ENCODE measurements at regions not wholly inside any gene's neighbourhood (a gene's known extent, or its start where the extent isn't known, plus 50 kb on each side); places are given as distances from the start of the nearest gene placed in this dataset.
"Not testable (repeated sequence)": the region's sequence is repeated elsewhere in the genome, so short reads cannot be mapped to it uniquely, and the experiment has no call there.

DNA sequence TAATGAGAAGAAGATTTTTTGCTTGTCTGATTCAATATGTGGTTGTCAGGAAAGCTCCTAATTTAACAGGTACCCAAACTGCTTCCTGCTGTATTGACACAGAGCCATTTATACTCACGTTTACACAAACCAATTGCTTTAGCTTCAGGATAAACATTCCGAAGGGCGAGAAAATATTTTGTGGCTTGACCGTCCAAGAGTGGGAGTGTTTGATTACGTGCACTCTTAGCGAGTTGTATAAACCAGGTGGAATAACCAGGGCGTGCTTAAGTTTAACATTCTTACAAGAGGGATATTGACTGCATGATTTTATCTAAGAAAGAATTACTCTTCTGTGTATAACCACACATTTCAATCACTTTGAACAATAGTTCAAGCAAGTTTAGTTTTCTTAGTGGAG, 278.7 kb upstream of the TYRP1 start:
- DNase-seq (ENCODE audit: low read depth) = no peak
- TF ChIP-seq, protein P1, sequence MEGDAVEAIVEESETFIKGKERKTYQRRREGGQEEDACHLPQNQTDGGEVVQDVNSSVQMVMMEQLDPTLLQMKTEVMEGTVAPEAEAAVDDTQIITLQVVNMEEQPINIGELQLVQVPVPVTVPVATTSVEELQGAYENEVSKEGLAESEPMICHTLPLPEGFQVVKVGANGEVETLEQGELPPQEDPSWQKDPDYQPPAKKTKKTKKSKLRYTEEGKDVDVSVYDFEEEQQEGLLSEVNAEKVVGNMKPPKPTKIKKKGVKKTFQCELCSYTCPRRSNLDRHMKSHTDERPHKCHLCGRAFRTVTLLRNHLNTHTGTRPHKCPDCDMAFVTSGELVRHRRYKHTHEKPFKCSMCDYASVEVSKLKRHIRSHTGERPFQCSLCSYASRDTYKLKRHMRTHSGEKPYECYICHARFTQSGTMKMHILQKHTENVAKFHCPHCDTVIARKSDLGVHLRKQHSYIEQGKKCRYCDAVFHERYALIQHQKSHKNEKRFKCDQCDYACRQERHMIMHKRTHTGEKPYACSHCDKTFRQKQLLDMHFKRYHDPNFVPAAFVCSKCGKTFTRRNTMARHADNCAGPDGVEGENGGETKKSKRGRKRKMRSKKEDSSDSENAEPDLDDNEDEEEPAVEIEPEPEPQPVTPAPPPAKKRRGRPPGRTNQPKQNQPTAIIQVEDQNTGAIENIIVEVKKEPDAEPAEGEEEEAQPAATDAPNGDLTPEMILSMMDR (IDR thresholded peaks at IDR 0.05; ENCODE audit: control insufficient read depth, insufficient read depth, low read depth, low read length, missing control alignments) = no peak
- H3K4me3 ChIP-seq (ENCODE audit: control insufficient read depth, low read depth, low read length) = no peak overlapping the region

DNA sequence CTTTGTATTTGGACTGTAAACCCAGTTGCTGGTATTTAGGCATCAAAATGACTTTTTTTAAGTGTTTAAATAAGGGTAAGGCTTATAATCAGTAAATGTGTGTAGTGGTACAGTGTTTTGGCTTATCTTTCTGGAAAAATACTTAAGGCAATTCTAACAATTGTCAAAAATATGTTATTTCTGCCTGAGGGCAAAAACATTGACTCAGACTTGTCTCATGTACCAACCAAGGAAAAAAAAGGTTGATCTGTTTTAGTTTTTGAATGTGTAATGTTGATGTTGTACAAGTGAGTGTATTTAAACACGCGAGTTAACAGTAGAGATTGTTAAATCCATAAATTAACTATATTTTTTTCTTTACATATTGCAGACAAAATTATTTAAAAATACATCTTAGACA, 277.8 kb upstream of the TYRP1 start:
- TF ChIP-seq, protein P1 (IDR thresholded peaks at IDR 0.05; ENCODE audit: control insufficient read depth, insufficient read depth, low read depth, low read length, missing control alignments) = no peak
- H3K4me3 ChIP-seq (ENCODE audit: control insufficient read depth, low read depth, low read length) = no peak overlapping the region
- no peak for DNase-seq (ENCODE audit: low read depth)

DNA sequence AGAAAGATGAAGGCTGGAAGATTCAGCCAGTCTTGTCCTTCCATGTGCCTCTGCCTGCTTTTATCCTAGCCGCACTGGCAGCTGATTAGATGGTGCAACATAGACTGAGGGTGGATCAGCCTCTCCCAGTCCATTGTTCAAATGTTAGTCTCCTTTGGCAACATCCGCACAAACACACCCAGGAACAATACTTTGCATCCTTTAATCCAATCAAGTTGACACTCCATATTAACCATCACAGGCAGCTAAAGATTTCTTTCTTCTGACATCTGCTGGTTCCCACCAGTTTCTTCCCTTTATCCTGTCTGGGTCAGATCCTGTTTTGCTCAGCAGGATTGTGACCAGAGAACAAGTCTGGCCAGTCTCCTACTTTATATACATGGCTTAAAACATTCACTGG, 276.5 kb upstream of the TYRP1 start:
- no peak overlapping the region for H3K4me3 ChIP-seq (ENCODE audit: control insufficient read depth, low read depth, low read length)
- TF ChIP-seq, protein P1 (IDR thresholded peaks at IDR 0.05; ENCODE audit: control insufficient read depth, insufficient read depth, low read depth, low read length, missing control alignments) = no peak
- DNase-seq (ENCODE audit: low read depth) = no peak

DNA sequence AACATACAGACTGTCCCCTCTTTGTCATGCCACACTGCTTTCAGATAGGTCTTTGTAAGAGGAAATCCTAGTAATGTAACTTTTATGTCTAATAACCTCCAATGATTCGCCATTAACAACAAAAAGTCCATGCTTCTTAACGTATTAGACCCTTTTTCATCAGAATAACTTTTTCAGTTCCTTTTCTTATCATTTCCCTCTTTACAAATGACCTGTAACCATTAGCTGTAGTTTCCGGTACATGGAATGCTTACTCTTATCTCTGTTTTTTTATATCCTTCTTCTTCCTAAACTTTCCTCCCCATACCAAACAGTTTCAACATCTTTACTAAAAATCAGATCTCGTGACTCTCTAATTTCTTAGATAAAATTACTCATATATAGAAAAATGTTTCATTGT, 268.9 kb upstream of the TYRP1 start:
- no peak for DNase-seq (ENCODE audit: low read depth)
- H3K4me3 ChIP-seq (ENCODE audit: control insufficient read depth, low read depth, low read length) = no peak overlapping the region
- TF ChIP-seq, protein P1 (IDR thresholded peaks at IDR 0.05; ENCODE audit: control insufficient read depth, insufficient read depth, low read depth, low read length, missing control alignments) = no peak

DNA sequence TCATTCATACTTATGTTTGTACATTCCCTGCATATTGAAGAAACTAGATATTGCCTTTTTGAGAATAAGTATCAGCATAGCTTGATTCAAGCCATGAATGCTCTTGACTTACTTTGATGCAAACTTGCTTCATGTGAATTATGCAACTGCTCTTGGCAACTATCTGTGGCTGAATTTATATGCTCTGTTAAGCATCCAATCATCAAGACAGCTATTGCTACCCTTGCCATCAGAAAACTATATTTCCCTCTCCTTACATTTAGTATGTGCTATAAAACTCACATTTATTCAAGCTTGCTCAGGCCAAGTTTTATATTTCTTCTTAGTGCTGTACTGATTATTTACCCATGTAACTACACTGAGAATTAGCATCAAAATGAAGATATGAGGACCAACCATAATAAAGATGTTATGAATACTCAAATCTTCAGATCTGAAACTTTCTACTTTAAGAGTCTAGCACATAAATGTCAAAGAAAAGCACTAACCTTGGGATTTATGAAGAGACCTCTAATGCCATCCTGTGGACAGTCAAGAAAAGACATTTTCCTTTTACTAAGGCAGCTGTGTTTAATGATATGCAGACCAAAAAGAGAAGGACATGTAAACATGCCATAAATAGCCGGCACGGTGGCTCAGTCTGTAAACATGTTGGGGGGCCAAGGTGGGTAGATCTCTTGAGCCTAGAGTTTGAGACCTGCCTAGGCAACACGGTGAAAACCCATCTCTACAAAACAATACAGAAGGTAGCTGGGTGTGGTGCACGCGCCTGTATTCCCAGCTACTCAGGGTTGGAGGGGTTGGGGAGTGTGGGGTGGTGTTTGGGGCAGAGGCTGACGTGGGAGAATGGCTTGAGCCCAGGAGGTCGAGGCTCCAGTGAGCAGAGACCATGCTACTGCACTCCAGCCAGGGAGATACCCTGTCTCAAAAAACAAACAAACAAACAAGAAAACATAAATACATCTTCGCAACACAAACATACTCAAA, 267.0 kb upstream of the TYRP1 start:
- no peak for DNase-seq (ENCODE audit: low read depth)
- TF ChIP-seq, protein P1 (IDR thresholded peaks at IDR 0.05; ENCODE audit: control insufficient read depth, insufficient read depth, low read depth, low read length, missing control alignments) = no peak
- no peak overlapping the region for H3K4me3 ChIP-seq (ENCODE audit: control insufficient read depth, low read depth, low read length)

DNA sequence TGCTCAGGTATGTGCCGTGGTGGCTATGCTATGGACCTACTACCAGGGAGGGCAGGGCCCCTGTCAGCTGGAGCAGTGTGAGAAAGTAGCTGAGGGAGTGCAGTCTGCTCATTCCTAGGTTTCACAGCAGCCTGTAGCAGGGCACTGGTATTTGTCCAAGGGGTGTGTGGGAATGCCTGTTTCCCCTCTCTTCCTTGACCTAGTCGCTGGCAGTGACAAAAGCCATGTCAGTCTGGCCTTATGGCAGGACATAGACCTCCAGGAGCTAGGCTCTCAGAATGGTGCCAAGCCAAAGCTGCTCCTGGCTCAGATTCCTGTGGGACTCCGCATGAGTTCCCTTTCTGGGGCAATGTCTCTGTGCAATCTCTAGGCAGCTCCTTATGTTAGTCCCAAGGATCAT, 253.9 kb upstream of the TYRP1 start:
- no peak for DNase-seq (ENCODE audit: low read depth)
- TF ChIP-seq, protein P1 (IDR thresholded peaks at IDR 0.05; ENCODE audit: control insufficient read depth, insufficient read depth, low read depth, low read length, missing control alignments) = no peak

DNA sequence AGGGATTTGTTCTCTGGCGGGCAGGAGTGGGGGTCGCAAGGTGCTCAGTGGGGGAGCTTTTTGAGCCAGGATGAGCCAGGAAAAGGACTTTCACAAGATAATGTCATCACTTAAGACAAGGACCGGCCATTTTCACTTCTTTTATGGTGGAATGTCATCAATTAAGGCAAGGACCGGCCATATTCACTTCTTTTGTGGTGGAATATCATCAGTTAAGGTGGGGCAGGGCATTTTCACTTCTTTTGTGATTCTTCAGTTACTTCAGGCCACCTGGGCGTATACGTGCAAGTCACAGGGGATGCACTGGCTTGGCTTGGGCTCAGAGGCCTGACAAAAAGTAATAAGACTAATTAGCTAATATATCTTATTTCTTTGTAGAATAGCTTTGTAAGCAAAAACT, 252.1 kb upstream of the TYRP1 start:
- DNase-seq (ENCODE audit: low read depth); H3K4me3 ChIP-seq (ENCODE audit: control insufficient read depth, low read depth, low read length): not testable (repeated sequence)

More for the DNA sequence above, 253.9 kb upstream of the TYRP1 start:
- H3K4me3 ChIP-seq (ENCODE audit: control insufficient read depth, low read depth, low read length) = no peak overlapping the region
